ENCODE measurements at regions not wholly inside any gene's neighbourhood (a gene's known extent, or its start where the extent isn't known, plus 50 kb on each side); places are given as distances from the start of the nearest gene placed in this dataset.

DNA sequence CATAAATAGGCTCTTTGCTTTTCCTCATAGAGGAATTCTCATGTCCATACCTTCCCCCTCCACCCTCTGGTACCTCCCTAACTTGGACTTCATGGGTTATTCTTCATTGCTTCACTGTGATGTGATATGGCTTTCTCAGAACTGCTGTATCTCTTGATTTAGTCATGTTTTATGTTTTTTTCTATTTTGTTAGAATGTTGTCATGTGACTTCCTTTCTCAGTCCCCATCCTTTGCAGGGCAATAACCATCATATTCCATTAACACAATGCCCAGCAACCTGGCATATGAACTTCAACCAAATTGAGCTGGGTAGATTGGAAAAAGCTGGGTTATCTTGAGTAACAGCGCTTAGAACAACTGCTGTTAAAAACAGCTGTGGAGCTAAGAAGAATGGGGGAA is 190.9 kb upstream of the PRSS16 start:
- Histone ChIP-seq H4K5ac (ENCODE audit: low read depth, low read length) (no peak overlapping the region), H2AFZ (replicated peaks; ENCODE audit: low read length, poor library complexity) (no peak overlapping the region), H3K79me1 (ENCODE audit: low read depth in 1 of 2, low read length in 2 of 2) (no peaks in the 10 kb centered on the region), H3K4ac (ENCODE audit: low read depth, low read length) (no peak overlapping the region), H3K4me1 (ENCODE audit: control insufficient read depth, insufficient read depth, low read length) (no peaks in the 10 kb centered on the region), H3K9ac (ENCODE audit: low read depth, low read length) (no peak overlapping the region), H4K91ac (ENCODE audit: insufficient read depth, low read depth, low read length) (no peak overlapping the region), H3K18ac (ENCODE audit: low read depth, low read length) (no peak overlapping the region), H2BK20ac (ENCODE audit: low read depth, low read length) (no peak overlapping the region), H3K4me2 (ENCODE audit: low read depth, low read length) (no peak overlapping the region), H2AK9ac (replicated peaks; ENCODE audit: low read depth, low read length, poor library complexity) (no peak overlapping the region), H2BK15ac (ENCODE audit: low read depth, low read length) (no peak overlapping the region), H3K23ac (ENCODE audit: low read depth, low read length) (no peak overlapping the region), H2AK5ac (ENCODE audit: low read depth, low read length) (no peak overlapping the region), H3K14ac (replicated peaks; ENCODE audit: low read depth, low read length) (no peak overlapping the region), H3K9me3 (ENCODE audit: control insufficient read depth, insufficient read depth, low read length) (no peaks in the 10 kb centered on the region), H2BK5ac (ENCODE audit: low read depth, low read length, poor library complexity, severe bottlenecking) (no peak overlapping the region), H3K9me1 (ENCODE audit: insufficient read depth, low read length) (no peaks in the 10 kb centered on the region), H3K27me3 (ENCODE audit: control insufficient read depth, insufficient read depth, low read length) (no peaks in the 10 kb centered on the region), H3K27ac (ENCODE audit: insufficient read depth, low read length) (no peak overlapping the region), H4K20me1 (ENCODE audit: insufficient read depth, low read length) (no peaks in the 10 kb centered on the region), H4K8ac (ENCODE audit: low read depth in 2 of 2, low read length in 2 of 2) (no peak overlapping the region), H3K56ac (ENCODE audit: extremely low read depth, insufficient read depth, low read length) (no peak overlapping the region), H3K4me3 (ENCODE audit: insufficient read depth, low read depth, low read length) (no peak overlapping the region), H3K36me3 (ENCODE audit: control insufficient read depth, insufficient read depth, low read length) (no peaks in the 10 kb centered on the region), H2BK120ac (ENCODE audit: low read depth, low read length) (no peak overlapping the region)
- BruUV-seq (replicated peaks), result no TSS peak
- intact Hi-C loops (cut with micrococcal nuclease), result no loop called here
- DNase-seq (no peak), ATAC-seq (ENCODE audit: low read depth) (no peak)
- in situ Hi-C loops (cut with MboI; ENCODE audit: low sequenced_read_pairs), result no loop called here
- dilution Hi-C loops (cut with HindIII; ENCODE audit: low sequenced_read_pairs, unreplicated experiment), result no loop called here
- ChIA-PET POLR2A (ENCODE audit: unreplicated experiment) (no interaction called here), CTCF (no interaction called here)
- no CpG with 5 or more reads among the region's 1 CpG for WGBS, 2 experiments (ENCODE audit: extremely low coverage in 2 of 2, insufficient read length in 1 of 2)
- no peak for TF ChIP-seq BHLHE40 (IDR thresholded peaks at IDR 0.05; ENCODE audit: low read depth, low read length)
- TF ChIP-seq FOS (IDR thresholded peaks at IDR 0.05; ENCODE audit: low read depth, low read length), result no peak
- TF ChIP-seq POLR2A (IDR thresholded peaks at IDR 0.05; ENCODE audit: low read depth, low read length), result no peak
- TF ChIP-seq MAFK (IDR thresholded peaks at IDR 0.05; ENCODE audit: low read depth, low read length), result no peak
- no peak for TF ChIP-seq MAZ (IDR thresholded peaks at IDR 0.05; ENCODE audit: borderline replicate concordance, low read depth, low read length)
- no peak for TF ChIP-seq CHD1 (IDR thresholded peaks at IDR 0.05; ENCODE audit: low read depth, low read length)
- TF ChIP-seq NFE2L2 (IDR thresholded peaks at IDR 0.05; ENCODE audit: low read depth, low read length), result no peak
- TF ChIP-seq, protein P1, sequence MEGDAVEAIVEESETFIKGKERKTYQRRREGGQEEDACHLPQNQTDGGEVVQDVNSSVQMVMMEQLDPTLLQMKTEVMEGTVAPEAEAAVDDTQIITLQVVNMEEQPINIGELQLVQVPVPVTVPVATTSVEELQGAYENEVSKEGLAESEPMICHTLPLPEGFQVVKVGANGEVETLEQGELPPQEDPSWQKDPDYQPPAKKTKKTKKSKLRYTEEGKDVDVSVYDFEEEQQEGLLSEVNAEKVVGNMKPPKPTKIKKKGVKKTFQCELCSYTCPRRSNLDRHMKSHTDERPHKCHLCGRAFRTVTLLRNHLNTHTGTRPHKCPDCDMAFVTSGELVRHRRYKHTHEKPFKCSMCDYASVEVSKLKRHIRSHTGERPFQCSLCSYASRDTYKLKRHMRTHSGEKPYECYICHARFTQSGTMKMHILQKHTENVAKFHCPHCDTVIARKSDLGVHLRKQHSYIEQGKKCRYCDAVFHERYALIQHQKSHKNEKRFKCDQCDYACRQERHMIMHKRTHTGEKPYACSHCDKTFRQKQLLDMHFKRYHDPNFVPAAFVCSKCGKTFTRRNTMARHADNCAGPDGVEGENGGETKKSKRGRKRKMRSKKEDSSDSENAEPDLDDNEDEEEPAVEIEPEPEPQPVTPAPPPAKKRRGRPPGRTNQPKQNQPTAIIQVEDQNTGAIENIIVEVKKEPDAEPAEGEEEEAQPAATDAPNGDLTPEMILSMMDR (conservative IDR thresholded peaks at IDR 0.05; ENCODE audit: low read depth, low read length), result no peak
- no peak for TF ChIP-seq RCOR1 (IDR thresholded peaks at IDR 0.05; ENCODE audit: insufficient replicate concordance, low read length)
- no peak for TF ChIP-seq MXI1 (IDR thresholded peaks at IDR 0.05; ENCODE audit: borderline replicate concordance, low read depth, low read length)
- no peak for TF ChIP-seq USF2 (IDR thresholded peaks at IDR 0.05; ENCODE audit: low read depth, low read length)
- no peak for TF ChIP-seq RAD21 (IDR thresholded peaks at IDR 0.05; ENCODE audit: low read length)
- TF ChIP-seq ELK1 (IDR thresholded peaks at IDR 0.05; ENCODE audit: borderline replicate concordance, low read depth, low read length), result no peak

Data from IMR-90 (cell line).